ENCODE measurements at regions not wholly inside any gene's neighbourhood (a gene's known extent, or its start where the extent isn't known, plus 50 kb on each side); places are given as distances from the start of the nearest gene placed in this dataset.

- TF ChIP-seq CTCF (IDR thresholded peaks at IDR 0.05) (no peak), EP300 (IDR thresholded peaks at IDR 0.05) (no peak), POLR2A (IDR thresholded peaks at IDR 0.05) (no peak)
Observed at GRCh38 chr3:147656023-147656422, 246.9 kb downstream of the ZIC1 start.
